ENCODE measurements at regions not wholly inside any gene's neighbourhood (a gene's known extent, or its start where the extent isn't known, plus 50 kb on each side); places are given as distances from the start of the nearest gene placed in this dataset.

DNA sequence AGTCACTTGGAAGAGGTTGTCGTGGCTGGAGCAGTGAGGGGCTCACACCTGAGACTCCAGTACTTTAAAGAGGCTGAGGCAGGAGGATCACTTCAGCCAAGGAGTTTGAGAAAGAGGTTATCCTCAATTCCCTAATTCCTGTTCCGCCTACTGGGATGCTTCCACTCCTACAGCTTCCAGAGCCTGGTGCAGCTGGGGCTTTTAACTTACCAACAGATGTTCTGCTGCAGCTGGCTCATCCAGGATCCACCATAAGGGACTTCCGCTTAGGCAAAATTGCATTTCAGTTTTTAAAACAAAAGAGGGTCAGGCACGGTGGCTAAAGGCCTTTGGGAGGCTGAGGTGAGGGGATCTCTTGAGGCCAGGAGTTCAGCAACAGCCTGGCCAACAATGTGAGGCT, 59.1 kb upstream of the CDYL start:
- WGBS, 2 donors = 86 to 88% methylated on average over 4 of the region's 4 CpGs
- TF ChIP-seq, protein P1, sequence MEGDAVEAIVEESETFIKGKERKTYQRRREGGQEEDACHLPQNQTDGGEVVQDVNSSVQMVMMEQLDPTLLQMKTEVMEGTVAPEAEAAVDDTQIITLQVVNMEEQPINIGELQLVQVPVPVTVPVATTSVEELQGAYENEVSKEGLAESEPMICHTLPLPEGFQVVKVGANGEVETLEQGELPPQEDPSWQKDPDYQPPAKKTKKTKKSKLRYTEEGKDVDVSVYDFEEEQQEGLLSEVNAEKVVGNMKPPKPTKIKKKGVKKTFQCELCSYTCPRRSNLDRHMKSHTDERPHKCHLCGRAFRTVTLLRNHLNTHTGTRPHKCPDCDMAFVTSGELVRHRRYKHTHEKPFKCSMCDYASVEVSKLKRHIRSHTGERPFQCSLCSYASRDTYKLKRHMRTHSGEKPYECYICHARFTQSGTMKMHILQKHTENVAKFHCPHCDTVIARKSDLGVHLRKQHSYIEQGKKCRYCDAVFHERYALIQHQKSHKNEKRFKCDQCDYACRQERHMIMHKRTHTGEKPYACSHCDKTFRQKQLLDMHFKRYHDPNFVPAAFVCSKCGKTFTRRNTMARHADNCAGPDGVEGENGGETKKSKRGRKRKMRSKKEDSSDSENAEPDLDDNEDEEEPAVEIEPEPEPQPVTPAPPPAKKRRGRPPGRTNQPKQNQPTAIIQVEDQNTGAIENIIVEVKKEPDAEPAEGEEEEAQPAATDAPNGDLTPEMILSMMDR (IDR thresholded peaks at IDR 0.05) = no peak
- TF ChIP-seq EP300 (IDR thresholded peaks at IDR 0.05) (no peak), POLR2AphosphoS5 (IDR thresholded peaks at IDR 0.05) (no peak), POLR2A (IDR thresholded peaks at IDR 0.05) (no peak)
- DNase-seq (no peak), ATAC-seq (ENCODE audit: low FRiP score in 2 of 2) (no peak)
- no peaks in the 10 kb centered on the region for H3K27me3 ChIP-seq
- H3K27ac ChIP-seq = no peak overlapping the region
- H3K4me3 ChIP-seq = no peak overlapping the region
- H3K9me3 ChIP-seq = no peaks in the 10 kb centered on the region
- no peaks in the 10 kb centered on the region for H3K36me3 ChIP-seq
- H3K4me1 ChIP-seq = no peaks in the 10 kb centered on the region

DNA sequence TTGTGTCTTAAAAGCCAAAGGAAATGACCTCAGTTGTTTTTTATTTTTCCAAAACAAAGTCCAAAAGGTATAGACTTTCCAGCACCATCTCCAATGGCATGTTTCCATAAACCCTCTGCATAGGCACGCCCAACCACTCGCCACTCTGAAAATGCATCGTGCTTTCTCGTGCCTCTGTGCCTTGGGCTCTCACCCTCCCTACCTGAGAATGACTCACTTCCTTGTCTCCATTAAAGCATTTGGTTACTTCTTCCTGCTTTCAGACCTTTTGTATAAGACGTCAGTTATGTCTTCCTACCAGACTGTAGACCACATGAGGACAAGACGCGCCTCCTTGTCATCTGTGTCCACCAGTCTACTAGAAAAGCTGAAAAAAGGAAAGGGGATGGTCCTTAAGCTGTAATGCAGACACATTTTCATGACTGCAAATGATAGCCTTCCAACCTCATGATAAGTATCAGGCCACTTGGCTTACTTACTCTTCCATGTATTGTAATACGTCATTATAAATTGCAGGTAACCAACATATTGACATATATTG, 61.2 kb upstream of the CDYL start:
- Histone ChIP-seq H3K27ac (no peak overlapping the region), H3K4me3 (no peak overlapping the region), H3K27me3 (no peaks in the 10 kb centered on the region), H3K36me3 (no peaks in the 10 kb centered on the region), H3K4me1 (no peaks in the 10 kb centered on the region), H3K9me3 (no peaks in the 10 kb centered on the region)
- ATAC-seq (ENCODE audit: low FRiP score in 2 of 2) = no peak
- DNase-seq = no peak
- TF ChIP-seq EP300 (IDR thresholded peaks at IDR 0.05) (no peak), POLR2A (IDR thresholded peaks at IDR 0.05) (no peak), POLR2AphosphoS5 (IDR thresholded peaks at IDR 0.05) (no peak)
- TF ChIP-seq, protein P1 (IDR thresholded peaks at IDR 0.05) = no peak
- 80 to 85% methylated on average over 8 of the region's 8 CpGs for WGBS, 2 donors

DNA sequence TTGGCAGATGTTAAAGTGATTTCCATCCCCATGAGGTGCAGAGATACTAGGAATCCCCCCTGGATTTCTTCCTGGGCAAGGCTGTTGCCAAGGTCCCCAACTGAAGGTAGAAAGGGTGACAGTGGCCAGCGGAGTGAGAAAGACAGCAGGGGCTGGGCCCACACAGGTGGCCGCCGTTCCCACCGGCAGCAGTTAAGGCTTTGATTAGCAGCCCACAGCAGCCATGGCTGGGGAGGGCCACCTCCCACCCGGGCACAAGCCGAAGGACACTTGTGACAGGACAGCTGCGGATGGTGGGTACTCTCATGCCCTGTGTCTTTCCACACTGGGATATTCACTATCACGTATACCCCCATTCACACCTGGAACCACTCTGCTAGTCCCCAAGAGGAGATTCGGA, 63.9 kb upstream of the CDYL start:
- Histone ChIP-seq H3K36me3 (no peaks in the 10 kb centered on the region), H3K27ac (no peak overlapping the region), H3K9me3 (peaks cover 0 to 4% (median 0%) of the 10 kb centered on the region in 4 donors), H3K4me1 (no peaks in the 10 kb centered on the region), H3K27me3 (no peaks in the 10 kb centered on the region), H3K4me3 (no peak overlapping the region)
- peak in 1 of 2 donors; percentile 57 for DNase-seq
- ATAC-seq (ENCODE audit: low FRiP score in 2 of 2) = no peak
- WGBS, 2 donors = 95 to 97% methylated on average over 9 of the region's 9 CpGs
- TF ChIP-seq EP300 (IDR thresholded peaks at IDR 0.05) (no peak), POLR2A (IDR thresholded peaks at IDR 0.05) (no peak), POLR2AphosphoS5 (IDR thresholded peaks at IDR 0.05) (no peak)
- TF ChIP-seq, protein P1 (IDR thresholded peaks at IDR 0.05) = no peak

DNA sequence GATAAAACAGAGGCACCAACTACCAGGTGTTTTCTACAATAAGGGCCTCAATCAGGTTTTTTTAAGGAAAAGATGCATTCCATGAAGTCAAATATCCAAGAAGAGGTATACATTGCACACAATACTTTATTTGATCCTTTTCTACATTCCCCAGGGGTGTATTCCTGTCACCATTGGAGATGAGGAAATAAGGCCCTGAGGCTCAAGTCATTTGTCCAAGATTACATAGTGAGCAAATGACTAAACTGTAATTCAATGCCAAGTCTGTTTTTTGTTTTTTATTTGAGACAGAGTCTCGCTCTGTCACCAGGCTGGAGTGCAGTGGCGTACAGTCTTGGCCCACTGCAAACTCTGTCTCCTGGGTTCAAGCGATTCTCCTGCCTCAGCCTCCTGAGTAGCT, 69.2 kb upstream of the CDYL start:
- Histone ChIP-seq H3K4me1 (no peaks in the 10 kb centered on the region), H3K27ac (no peak overlapping the region)

More for the DNA sequence above, 69.2 kb upstream of the CDYL start:
- ATAC-seq (ENCODE audit: low FRiP score in 2 of 2) (no peak), DNase-seq (no peak)
- Histone ChIP-seq H3K27me3 (no peaks in the 10 kb centered on the region), H3K36me3 (no peaks in the 10 kb centered on the region), H3K4me3 (no peak overlapping the region), H3K9me3 (peaks cover 0 to 4% (median 0%) of the 10 kb centered on the region in 4 donors)
- WGBS, 2 donors = 95 to 97% methylated on average over 3 of the region's 3 CpGs
- TF ChIP-seq, protein P1 (IDR thresholded peaks at IDR 0.05) = no peak
- TF ChIP-seq EP300 (IDR thresholded peaks at IDR 0.05) (no peak), POLR2A (IDR thresholded peaks at IDR 0.05) (no peak), POLR2AphosphoS5 (IDR thresholded peaks at IDR 0.05) (no peak)
